ENCODE measurements at regions not wholly inside any gene's neighbourhood (a gene's known extent, or its start where the extent isn't known, plus 50 kb on each side); places are given as distances from the start of the nearest gene placed in this dataset.
"Not testable (repeated sequence)": the region's sequence is repeated elsewhere in the genome, so short reads cannot be mapped to it uniquely, and the experiment has no call there.

DNA sequence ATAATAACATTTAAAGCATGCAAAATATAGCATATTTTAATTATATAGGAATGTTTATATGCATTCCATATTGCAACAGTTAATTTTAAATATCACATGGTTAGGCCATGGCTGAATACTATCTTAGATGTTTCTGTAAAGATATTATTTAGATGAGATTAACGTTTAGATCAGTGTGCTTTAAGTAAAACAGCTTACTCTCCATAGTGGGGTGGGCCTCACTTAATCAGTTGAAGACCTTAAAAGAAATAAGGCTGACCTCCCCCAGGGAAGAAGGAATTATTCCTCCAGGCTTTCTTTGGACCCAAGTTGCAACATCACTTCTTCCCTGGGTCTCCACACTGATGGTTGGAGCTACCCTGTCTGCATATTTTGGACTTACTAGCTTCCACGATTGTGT lies 1246.5 kb downstream of the TYW1 start:
- DNase-seq (ENCODE audit: low read depth), result no peak

DNA sequence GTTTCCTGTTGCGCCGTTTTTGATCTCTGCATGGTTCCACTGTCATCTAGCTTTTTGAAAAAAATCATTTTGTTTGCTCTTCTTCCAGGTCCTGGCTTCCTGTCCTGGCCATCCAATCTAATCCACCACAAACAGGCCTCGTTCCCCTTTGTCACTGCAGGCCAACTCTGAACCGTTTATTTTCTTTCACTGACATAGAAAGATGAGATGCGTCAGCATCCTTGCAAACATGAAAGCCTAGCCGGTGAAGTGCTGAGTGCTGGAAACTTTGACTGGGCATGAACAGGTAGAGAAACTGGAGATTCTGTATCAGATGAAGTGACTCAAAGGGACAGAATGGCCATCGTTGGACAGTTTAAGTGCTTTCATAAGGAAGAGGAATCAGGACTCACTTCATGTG lies 1247.8 kb downstream of the TYW1 start:
- no peak for DNase-seq (ENCODE audit: low read depth)

DNA sequence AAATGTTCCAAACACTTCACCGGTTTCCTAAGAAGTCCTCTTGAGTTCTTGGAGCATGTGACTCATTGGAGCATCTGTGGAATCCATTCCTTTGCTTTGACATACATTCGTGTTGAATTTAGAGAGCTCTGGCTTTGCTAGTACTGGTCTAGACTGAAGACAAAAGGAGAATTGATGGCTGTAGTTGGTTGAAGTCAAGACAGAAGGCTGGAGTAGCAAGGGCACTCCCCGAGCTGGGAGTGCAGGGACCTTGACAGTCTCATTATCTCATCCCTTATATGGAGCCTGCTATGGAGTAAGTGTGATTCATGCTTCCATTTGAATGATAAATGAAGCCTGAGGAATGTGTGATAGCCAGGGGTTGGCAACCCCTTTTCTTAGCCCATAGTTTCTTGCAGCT lies 1249.1 kb downstream of the TYW1 start:
- DNase-seq (ENCODE audit: low read depth), result no peak

DNA sequence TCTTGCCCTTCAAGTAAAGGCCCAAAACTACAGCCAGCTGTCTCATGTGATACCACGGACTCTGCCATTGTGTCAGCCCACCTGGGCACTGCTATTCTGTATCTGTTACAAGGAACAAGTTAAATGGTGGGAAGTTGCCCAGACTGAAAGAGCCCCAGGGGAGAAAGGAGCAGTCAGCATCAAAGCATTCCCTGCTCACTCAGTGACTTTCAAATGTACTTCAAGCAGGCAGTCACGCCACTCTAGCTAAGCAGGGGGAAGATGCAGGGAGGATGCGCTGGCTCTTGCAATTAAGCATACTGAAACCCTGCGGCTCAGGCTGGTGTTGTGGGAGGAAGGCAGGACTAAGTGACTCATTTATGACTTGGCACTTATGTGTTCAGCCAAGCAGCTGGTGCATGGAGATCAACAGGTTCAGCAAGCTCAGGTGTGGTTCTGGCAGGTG lies 1249.6 kb downstream of the TYW1 start:
- no peak for DNase-seq (ENCODE audit: low read depth)

DNA sequence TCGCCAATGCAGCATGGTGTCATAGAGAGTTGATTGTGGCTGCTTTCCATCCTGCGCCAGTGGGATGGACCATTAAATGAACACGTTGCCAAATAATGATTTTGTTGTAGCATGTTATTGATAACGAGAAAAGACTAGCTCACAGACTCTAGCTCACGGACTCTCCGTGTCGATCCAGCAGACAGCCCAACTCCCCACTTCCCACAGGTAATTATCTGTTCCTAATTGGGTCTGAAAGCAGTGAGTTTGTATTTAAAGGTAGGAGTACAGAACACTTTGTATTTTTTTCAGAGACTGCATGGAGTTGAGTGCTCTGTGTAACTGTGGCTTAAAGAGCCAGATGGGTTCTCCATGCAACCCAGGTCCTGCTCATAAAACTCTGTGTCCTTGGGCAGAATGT lies 1250.5 kb downstream of the TYW1 start:
- DNase-seq (ENCODE audit: low read depth), result no peak

DNA sequence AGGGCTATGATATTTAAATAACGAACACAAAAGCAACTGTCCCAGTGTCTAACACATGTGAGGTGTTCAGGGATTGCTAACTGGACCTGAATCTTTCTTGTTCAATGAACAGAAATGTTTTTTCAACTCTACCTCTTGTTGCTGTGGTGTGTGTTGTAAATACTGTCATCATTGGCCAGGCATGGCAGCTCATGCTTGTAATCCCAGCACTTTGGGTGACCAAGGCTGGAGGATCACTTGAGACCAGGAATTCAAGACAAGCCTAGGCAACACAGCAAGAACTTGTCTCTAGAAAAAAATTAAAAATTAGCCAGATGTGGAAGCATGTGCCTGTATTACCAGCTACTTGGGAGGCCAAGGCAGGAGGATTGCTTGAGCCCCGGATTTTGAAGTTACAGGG lies 1250.9 kb downstream of the TYW1 start:
- no peak for DNase-seq (ENCODE audit: low read depth)

DNA sequence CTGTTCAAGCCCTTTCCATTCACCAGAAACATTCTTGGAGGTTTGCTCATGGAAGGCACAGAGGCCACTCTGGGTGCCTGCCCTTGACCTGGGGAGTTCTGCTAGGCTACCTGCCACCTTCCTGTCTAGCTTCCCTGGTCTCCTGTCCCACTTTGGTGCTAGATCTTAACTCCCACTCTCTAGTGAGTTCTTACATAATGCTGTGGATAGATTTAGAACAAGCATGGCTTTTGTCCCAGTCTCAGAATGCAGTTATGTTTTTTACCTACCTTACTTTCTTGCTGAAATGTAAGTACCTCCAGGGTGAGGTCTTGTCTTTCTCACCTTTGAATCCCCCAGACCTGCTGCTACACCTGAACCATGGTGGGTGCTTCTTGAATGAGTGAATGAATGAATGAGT lies 1252.3 kb downstream of the TYW1 start:
- no peak for DNase-seq (ENCODE audit: low read depth)

DNA sequence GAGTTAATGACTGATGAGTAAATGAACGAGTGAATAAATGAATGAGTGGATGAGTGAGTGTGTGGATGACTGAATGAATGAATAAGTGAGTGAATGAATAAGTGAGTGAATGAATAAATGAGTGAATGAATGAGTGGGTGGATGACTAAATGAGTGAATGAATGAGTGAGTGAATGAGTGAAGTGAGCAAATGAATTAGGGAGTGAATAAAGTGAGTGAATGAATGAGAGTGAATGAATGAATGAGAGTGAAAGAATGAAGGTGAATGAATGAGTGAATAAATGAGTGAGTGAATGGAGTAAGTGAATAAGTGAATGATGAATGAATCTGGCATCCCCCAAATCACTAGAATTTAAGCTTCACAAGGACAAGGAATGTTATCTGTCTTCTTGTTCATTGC lies 1253.0 kb downstream of the TYW1 start:
- no peak for DNase-seq (ENCODE audit: low read depth)

DNA sequence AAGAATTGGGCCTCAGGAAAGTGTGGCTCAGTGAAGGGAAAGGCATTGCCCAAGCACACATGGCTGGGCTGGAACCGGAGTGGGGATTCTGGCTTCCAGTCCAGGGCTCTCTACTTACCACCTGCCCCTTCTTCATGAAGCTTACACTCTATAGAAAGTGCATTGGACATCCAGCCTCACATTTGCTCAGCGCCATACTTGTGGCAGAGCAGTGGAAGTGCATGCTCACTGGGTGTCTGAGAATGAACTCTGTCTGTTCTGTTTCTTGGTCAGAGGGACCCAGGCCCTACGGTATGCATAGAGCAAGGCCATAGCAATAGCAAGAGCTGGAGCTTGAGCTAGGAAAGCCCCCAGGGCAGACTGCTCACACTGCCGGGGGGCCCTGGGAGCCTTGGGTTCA lies 1253.5 kb downstream of the TYW1 start:
- DNase-seq (ENCODE audit: low read depth), result no peak

DNA sequence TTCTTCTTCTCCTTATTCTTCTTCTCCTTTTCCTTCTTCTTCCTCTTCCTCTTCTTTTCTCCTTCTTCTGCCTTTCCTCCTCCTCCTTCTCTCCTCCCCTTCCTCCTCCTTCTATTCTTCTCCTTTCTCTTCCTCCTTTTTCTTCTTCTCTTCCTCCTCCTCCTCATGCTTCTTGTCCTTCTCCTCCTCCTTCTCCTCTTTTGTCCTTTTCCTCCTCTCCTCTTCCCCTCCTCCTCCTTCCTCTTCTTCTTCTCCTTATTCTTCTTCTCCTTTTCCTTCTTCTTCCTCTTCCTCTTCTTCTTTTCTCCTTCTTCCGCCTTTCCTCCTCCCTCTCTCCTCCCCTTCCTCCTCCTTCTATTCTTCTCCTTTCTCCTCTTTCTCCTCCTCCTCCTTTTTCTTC lies 1258.2 kb downstream of the TYW1 start:
- not testable (repeated sequence) for DNase-seq (ENCODE audit: low read depth)

DNA sequence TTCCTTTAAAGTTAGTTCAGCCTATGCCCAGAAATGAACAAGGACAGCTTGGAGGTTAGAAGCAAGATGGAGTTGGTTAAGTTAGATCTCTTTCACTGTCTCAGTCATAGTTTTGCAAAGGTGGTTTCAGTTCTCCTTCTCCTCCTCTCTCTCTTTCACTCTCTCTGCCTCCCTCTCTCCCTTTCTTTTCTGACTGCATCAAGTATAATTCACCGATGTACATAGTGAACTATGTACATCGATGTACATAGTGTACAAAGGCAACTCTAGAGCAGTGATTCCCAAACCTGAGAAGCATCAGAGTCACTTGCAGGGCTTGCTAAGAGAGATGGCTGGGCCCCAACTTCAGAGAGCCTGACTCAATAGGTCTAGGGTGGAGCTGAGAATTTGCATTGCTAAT lies 1259.7 kb downstream of the TYW1 start:
- DNase-seq (ENCODE audit: low read depth), result no peak

DNA sequence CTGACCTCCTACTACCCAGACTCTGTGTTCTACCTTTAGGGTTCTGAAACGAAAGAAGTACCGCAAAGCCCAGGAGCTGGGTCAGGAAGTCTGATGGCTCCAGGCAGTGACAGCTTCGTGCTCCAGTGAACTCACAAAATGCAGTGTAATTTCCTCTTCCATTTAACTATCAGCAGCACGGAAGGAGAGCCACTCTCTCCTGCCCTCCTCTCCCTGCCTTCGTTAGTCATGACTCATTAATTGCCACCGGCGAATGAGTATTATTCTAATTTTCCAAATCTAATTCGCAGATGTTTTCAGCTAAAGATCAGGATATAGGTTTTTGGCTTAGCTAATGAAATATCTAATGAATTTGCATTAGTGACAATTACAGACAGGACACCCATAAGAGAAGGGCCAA lies 1262.0 kb downstream of the TYW1 start:
- DNase-seq (ENCODE audit: low read depth), result no peak

DNA sequence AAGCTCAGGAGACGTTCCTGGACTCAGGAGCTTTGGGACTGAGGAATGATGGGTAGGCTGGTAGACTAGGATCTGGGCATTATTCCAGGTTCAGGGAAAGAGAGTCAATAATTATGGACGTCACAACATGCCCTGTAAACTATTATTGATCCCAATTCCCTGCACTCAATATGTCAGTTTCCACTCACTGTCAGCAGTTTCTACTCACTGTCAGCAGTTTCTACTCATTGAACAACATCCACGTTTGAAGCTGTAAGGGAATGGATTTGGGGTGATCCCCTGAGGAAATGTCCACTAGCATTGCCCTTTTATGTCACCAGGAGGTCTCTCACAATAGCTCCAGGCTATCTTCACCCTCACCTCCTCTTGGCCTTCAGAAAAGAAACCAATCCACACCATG lies 1268.6 kb downstream of the TYW1 start:
- no peak for DNase-seq (ENCODE audit: low read depth)

DNA sequence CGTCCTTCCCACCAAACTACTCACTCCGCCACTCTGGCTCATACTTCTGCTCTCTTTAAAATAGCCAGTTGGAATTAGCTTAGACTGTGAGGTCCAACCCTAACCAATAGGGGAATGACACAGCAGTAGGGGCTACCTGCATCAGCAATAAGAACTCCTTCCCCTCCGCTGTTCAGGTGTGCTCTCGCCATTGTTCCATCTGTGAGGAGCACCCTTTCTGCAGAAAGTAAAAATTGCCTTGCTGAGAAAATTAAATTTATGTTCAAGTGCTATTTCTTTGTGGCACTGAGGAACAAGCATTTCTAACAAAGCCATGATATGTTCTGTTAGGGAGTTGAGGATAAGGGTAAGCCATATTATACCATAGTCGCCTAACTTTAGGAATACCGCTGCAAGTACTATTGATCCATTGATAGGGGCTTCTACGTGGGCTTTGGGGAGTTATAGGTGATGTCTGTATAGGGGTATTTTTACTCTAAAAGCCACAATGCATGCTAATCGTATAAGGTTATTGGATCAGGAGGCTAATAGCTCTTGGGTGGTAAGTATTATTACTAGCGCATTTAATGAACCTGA lies 1269.5 kb downstream of the TYW1 start:
- no peak for DNase-seq (ENCODE audit: low read depth)

DNA sequence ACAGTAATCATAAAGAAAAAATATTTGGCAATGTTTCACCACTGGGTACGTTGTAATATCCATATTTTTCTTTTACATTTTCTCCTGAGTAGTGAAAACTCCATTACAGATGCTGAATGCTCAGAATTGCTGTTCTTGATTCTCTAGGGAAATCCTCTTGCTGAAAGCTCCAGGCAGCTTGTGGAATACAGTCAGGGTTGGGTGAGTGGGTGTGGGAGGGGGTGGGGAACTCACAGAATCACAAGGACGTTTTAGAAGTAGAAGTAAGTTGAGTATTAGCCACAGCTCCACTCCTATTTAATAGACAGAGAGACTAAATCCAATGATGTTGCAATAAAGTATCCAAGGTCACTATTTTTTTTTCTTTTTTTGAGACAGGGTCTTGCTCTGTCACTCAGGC lies 1270.9 kb downstream of the TYW1 start:
- no peak for DNase-seq (ENCODE audit: low read depth)

DNA sequence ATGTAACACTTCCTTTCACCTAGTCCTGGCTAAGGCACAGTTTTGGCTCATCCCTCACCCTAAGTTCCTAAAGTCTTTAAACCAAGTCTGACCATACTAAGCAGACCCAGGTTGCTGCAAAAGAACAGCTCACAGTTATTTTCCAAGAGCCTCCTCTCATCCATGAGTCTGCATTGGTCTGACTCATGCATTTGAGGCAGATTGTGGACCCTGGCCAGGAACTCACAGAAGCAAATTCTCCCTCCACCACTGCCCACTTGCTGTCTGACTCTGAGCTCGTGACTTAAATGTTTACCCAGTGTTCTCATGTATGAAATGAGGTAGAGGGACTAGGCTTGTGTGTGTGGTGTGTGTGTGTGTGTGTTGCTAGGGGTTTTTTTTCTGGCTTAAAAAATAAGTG lies 1272.8 kb downstream of the TYW1 start:
- DNase-seq (ENCODE audit: low read depth), result no peak

DNA sequence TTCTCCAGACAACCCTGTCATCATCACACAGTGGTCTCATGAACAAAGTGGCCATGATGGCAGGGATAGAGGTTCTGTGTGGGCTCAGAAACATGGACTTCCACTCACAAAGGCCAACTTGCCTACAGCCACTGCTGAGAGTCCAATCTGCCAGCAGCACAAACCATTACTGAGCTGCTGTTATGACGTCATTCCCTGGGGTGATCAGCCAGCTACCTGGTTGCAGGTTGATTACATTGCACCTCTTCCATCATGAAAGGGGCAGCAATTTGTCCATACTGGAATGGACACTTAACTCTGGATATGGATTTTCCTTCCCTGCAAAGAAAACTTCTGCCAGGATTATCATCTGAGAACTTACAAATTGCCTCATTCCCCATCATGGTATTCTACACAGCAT lies 1275.9 kb downstream of the TYW1 start:
- no peak for DNase-seq (ENCODE audit: low read depth)

DNA sequence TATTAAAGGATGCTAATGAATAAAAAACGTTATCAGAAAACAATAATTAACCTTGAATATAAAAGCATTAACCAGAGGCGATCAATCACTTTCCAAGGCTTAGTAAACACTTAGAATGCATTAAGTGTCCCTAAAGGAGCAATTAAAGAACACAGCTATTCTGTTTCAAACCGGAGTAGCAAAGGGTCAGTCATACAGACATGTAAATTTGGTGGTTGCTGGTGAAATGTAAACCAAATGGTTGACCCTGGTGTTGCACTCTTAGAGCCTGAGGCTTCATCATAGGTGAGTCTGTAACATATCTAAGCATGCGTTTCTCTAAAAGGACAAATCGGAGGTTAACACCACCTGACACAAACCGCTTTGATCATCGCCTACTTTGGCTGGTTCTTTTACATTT lies 1280.1 kb downstream of the TYW1 start:
- DNase-seq (ENCODE audit: low read depth), result no peak

DNA sequence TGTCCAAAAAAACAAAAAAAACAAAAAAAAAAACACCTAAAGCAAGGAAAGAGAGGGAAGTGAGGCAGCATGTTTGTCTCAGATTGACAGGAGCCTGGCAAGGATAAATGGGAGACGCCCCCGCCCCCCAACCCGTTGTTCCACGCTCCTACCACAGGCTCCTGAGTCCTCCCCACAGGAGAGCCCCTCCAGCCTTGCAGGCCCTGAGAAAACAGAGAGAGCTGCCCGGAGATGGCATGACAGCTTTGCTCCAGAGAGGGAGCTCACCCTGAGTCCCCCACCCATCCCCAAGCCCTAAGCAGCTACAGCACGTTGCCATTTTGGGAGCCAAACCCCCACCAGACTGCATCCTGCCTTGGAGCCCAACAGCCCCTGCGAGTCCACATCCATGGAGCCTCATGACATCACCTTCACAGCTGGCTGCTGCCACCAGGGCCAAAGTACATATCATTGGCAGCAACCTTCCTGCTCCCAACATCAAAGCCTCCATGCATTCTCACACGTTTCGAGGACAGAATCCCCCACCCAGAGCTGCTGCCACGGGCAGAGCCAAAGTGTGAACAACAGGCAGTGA lies 1283.3 kb downstream of the TYW1 start:
- DNase-seq (ENCODE audit: low read depth), result no peak

DNA sequence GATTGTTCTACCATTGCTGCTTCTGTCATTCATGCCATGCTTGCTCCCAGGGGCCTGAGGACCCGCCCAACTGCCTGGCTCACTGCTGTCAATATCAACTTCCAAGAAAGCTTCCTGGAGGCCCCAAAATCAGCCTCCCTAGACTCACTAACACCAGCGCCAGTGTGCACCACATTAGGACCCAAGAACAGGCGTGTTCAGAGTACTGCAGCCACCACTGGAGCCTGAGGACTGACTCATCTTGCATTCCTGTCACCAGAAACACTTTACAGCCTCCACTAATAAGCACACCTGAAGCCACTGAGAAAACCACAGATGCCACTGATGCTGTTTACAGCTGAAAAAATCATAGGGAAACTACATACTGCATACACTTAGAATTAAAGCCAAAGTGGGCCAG lies 1284.3 kb downstream of the TYW1 start:
- DNase-seq (ENCODE audit: low read depth), result no peak

DNA sequence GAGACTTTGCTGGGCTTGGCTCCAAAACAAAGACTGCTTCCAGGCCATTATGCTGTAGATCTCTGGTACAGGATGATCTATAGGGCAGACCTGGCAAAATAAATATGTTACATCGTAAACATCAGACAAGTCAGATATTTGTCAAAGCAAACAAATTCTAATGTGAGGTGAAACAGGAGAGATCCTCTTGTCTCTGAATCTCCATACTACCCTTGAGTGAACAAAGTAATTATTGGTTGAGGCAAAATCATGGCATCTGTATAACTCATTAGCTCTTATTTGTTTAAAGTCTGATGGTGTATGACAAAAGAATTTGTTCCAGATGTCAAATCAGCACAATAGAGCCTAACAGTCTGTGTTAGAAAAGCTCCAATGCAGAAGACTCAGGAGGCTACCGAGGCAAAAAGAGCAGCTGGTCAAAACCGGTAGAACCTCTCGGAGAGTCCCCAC lies 1291.5 kb downstream of the TYW1 start:
- DNase-seq (ENCODE audit: low read depth), result no peak

DNA sequence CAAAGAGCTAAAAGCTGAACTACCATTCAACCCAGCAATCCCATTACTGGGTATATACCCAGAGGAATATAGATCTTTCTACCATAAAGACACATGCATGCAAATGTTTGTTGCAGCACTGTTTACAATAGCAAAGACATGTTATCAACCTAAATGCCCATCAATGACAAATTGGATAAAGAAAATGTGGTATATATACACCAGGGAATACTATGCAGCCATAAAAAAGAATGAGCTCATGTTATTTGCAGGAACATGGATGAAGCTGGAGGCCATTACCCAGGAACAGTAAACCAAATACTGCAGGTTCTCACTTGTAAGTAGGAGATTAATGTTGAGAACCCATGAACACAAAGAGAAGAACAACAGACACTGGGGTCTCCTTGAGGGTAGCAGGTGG lies 1295.1 kb downstream of the TYW1 start:
- no peak for DNase-seq (ENCODE audit: low read depth)

DNA sequence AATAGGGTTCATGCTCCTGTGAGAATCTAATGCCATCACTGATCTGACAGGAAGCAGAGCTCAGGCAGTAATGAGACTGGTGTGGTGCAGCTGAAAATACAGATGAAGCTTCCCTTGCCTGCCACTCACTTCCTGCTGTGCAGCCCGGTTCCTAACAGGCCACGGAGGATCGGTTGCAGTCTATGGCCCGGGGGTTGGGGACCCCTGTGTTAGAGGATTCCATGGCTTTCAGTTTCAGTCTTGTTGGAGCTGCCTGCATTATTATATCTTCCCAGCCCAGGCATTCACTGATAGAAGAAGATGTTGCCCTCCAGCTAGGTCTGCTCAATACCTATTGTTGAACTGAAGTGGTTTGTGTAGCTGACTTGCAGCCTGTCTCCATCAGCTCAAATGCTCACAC lies 1298.8 kb downstream of the TYW1 start:
- DNase-seq (ENCODE audit: low read depth), result no peak

DNA sequence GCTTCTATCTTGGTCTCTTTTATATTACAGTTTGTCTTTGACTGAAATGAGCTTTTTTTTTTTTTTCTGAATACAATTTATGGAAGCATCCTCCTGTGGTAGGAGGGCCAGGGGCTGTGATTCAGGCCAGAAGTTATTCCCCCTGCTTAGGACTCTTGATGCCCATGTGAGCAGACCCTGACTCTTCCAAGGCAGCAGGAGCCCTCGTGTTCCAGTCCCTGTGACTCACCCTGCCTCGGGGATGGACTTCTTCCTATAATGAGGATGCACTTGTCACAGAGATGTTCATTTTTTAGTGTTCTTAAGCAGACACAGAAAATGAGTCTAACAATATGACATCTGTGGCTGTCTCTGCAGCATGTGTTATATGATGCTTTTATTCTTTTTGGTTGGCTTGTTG lies 1293.7 kb upstream of the AUTS2 start:
- no peak for DNase-seq (ENCODE audit: low read depth)

DNA sequence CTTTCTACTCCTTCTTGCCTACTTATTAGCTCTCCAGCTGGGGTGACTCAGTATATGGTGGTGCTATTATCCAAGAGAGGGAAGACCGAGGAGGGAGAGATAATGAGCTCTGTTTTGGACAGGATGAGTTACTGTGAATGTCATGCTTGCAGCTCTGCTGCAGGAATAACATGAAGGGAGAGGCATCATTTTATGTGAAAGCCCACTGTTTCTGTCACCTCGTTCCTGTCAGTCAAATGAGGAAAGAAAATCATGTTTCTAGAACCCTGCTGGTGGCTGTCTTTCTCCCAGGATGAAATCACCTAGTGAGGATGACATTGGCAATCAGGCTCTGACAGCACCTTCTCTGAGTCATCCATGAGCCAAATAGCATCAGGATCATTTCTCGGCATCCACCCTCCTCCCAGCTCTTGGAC lies 1291.6 kb upstream of the AUTS2 start:
- DNase-seq (ENCODE audit: low read depth), result no peak
